KMS-11 (cell line): ENCODE measurements at regions not wholly inside any gene's neighbourhood (a gene's known extent, or its start where the extent isn't known, plus 50 kb on each side); places are given as distances from the start of the nearest gene placed in this dataset.

Source experiments
- H2AFZ ChIP-seq: fragments of 200-600 bp; sonication (generic); 2 replicates; pipeline ENCODE4 v1.6.1; 2016; ENCODE audit warnings: antibody characterized with exemption, mixed run types, low read depth
- H3K27ac ChIP-seq: fragments of 200-600 bp; sonication (generic); 2 replicates; pipeline ENCODE4 v1.6.1; 2016; ENCODE audit warnings: mild to moderate bottlenecking, mixed run types
- H3K27me3 ChIP-seq: fragments of 200-600 bp; sonication (generic); 2 replicates; pipeline ENCODE4 v1.6.1; 2017; ENCODE audit warnings: mild to moderate bottlenecking, low read depth, mixed run types, moderate library complexity; ENCODE audit not compliant: insufficient read depth
- H3K36me3 ChIP-seq: fragments of 200-600 bp; sonication (generic); 2 replicates; pipeline ENCODE4 v1.6.1; 2017; ENCODE audit warnings: mild to moderate bottlenecking, mixed run types; ENCODE audit not compliant: insufficient read depth
- H3K4me1 ChIP-seq: fragments of 200-600 bp; sonication (generic); 2 replicates; pipeline ENCODE4 v1.6.1; 2016; ENCODE audit warnings: mild to moderate bottlenecking, low read depth, mixed run types; ENCODE audit not compliant: poor library complexity, severe bottlenecking
- H3K4me2 ChIP-seq: fragments of 200-600 bp; sonication (generic); 2 replicates; pipeline ENCODE4 v1.7.0; 2016; ENCODE audit warnings: mild to moderate bottlenecking, mixed run types
- H3K4me3 ChIP-seq: fragments of 200-600 bp; sonication (generic); IDR thresholded peaks from 2 replicates; pipeline ENCODE4 v1.6.1; 2017; ENCODE audit warnings: low read depth, low read length, mixed read lengths; ENCODE audit not compliant: insufficient read depth
- H3K79me2 ChIP-seq: fragments of 200-600 bp; sonication (generic); 2 replicates; pipeline ENCODE4 v1.6.1; 2016; ENCODE audit warnings: low read depth, mixed run types; ENCODE audit not compliant: insufficient read depth
- H3K9ac ChIP-seq: fragments of 200-600 bp; sonication (generic); 2 replicates; pipeline ENCODE4 v1.6.1; 2016; ENCODE audit warnings: mild to moderate bottlenecking, mixed run types
- H4K20me1 ChIP-seq: fragments of 200-600 bp; sonication (generic); 2 replicates; pipeline ENCODE4 v1.6.1; 2016; ENCODE audit warnings: mild to moderate bottlenecking, mixed run types; ENCODE audit not compliant: insufficient read depth
- CTCF ChIP-seq: fragments of 200-600 bp; sonication (generic); conservative IDR thresholded peaks from 2 replicates; pipeline ENCODE4 v1.6.1; 2017; ENCODE audit warnings: low read depth, mild to moderate bottlenecking, antibody characterized with exemption, low read length, moderate library complexity, mixed read lengths

GRCh38 chr4:64960516-64960915 is 551.3 kb upstream of the TECRL start:
- Histone ChIP-seq H2AFZ (no peak overlapping the region), H3K9ac (no peak overlapping the region), H3K4me3 (no peak overlapping the region), H3K4me1 (no peaks in the 10 kb centered on the region), H3K36me3 (no peaks in the 10 kb centered on the region), H3K4me2 (no peak overlapping the region), H3K79me2 (no peaks in the 10 kb centered on the region), H4K20me1 (no peaks in the 10 kb centered on the region), H3K27ac (no peak overlapping the region), H3K27me3 (no peaks in the 10 kb centered on the region)
- TF ChIP-seq CTCF = no peak

- Histone ChIP-seq H3K36me3 (no peaks in the 10 kb centered on the region), H3K79me2 (no peaks in the 10 kb centered on the region), H3K27ac (no peak overlapping the region), H3K4me1 (peaks cover 9% of the 10 kb centered on the region), H4K20me1 (no peaks in the 10 kb centered on the region), H3K4me3 (no peak overlapping the region), H2AFZ (no peak overlapping the region), H3K4me2 (no peak overlapping the region), H3K9ac (no peak overlapping the region), H3K27me3 (no peaks in the 10 kb centered on the region)
- TF ChIP-seq CTCF = no peak
These were observed 531.4 kb upstream of the TECRL start for GRCh38 chr4:64940698-64941097.

GRCh38 chr4:64935469-64936001 is 526.3 kb upstream of the TECRL start:
- H3K27me3 ChIP-seq = no peaks in the 10 kb centered on the region
- no peak overlapping the region for H3K4me3 ChIP-seq
- no peak overlapping the region for H3K9ac ChIP-seq
- H4K20me1 ChIP-seq = no peaks in the 10 kb centered on the region
- H2AFZ ChIP-seq = no peak overlapping the region
- H3K4me2 ChIP-seq = no peak overlapping the region
- peaks cover 1% of the 10 kb centered on the region for H3K4me1 ChIP-seq
- H3K27ac ChIP-seq = no peak overlapping the region
- no peaks in the 10 kb centered on the region for H3K79me2 ChIP-seq
- no peak for TF ChIP-seq CTCF
- H3K36me3 ChIP-seq = no peaks in the 10 kb centered on the region

- Histone ChIP-seq H4K20me1 (no peaks in the 10 kb centered on the region), H3K9ac (no peak overlapping the region), H3K4me3 (no peak overlapping the region), H2AFZ (no peak overlapping the region), H3K4me2 (no peak overlapping the region), H3K27me3 (no peaks in the 10 kb centered on the region), H3K27ac (no peak overlapping the region), H3K36me3 (no peaks in the 10 kb centered on the region), H3K4me1 (no peaks in the 10 kb centered on the region), H3K79me2 (no peaks in the 10 kb centered on the region)
- TF ChIP-seq CTCF = peak; percentile 26; the same call in 1 of the 2 replicates
These were observed 502.6 kb upstream of the TECRL start for GRCh38 chr4:64911846-64912245.
